ENCODE measurements at regions not wholly inside any gene's neighbourhood (a gene's known extent, or its start where the extent isn't known, plus 50 kb on each side); places are given as distances from the start of the nearest gene placed in this dataset.

- DNase-seq (ENCODE audit: low read depth in 1 of 2, low spot score in 1 of 2): no peak
- Histone ChIP-seq H3K27me3 (ENCODE audit: insufficient read depth, poor library complexity, severe bottlenecking) (no peaks in the 10 kb centered on the region), H3K27ac (replicated peaks) (no peak overlapping the region), H3K4me3 (replicated peaks; ENCODE audit: insufficient read depth, low read length) (no peak overlapping the region)
- TF ChIP-seq POLR2AphosphoS5 (IDR thresholded peaks at IDR 0.05; ENCODE audit: low read depth) (no peak), SPI1 (IDR thresholded peaks at IDR 0.05; ENCODE audit: borderline replicate concordance, low read depth) (no peak), GABPA (IDR thresholded peaks at IDR 0.05; ENCODE audit: low read depth) (no peak)
- TF ChIP-seq, protein P1, sequence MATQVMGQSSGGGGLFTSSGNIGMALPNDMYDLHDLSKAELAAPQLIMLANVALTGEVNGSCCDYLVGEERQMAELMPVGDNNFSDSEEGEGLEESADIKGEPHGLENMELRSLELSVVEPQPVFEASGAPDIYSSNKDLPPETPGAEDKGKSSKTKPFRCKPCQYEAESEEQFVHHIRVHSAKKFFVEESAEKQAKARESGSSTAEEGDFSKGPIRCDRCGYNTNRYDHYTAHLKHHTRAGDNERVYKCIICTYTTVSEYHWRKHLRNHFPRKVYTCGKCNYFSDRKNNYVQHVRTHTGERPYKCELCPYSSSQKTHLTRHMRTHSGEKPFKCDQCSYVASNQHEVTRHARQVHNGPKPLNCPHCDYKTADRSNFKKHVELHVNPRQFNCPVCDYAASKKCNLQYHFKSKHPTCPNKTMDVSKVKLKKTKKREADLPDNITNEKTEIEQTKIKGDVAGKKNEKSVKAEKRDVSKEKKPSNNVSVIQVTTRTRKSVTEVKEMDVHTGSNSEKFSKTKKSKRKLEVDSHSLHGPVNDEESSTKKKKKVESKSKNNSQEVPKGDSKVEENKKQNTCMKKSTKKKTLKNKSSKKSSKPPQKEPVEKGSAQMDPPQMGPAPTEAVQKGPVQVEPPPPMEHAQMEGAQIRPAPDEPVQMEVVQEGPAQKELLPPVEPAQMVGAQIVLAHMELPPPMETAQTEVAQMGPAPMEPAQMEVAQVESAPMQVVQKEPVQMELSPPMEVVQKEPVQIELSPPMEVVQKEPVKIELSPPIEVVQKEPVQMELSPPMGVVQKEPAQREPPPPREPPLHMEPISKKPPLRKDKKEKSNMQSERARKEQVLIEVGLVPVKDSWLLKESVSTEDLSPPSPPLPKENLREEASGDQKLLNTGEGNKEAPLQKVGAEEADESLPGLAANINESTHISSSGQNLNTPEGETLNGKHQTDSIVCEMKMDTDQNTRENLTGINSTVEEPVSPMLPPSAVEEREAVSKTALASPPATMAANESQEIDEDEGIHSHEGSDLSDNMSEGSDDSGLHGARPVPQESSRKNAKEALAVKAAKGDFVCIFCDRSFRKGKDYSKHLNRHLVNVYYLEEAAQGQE (IDR thresholded peaks at IDR 0.05; ENCODE audit: insufficient replicate concordance, low read depth): no peak
- TF ChIP-seq, protein P2, sequence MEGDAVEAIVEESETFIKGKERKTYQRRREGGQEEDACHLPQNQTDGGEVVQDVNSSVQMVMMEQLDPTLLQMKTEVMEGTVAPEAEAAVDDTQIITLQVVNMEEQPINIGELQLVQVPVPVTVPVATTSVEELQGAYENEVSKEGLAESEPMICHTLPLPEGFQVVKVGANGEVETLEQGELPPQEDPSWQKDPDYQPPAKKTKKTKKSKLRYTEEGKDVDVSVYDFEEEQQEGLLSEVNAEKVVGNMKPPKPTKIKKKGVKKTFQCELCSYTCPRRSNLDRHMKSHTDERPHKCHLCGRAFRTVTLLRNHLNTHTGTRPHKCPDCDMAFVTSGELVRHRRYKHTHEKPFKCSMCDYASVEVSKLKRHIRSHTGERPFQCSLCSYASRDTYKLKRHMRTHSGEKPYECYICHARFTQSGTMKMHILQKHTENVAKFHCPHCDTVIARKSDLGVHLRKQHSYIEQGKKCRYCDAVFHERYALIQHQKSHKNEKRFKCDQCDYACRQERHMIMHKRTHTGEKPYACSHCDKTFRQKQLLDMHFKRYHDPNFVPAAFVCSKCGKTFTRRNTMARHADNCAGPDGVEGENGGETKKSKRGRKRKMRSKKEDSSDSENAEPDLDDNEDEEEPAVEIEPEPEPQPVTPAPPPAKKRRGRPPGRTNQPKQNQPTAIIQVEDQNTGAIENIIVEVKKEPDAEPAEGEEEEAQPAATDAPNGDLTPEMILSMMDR (IDR thresholded peaks at IDR 0.05; ENCODE audit: insufficient read depth, low read length): no peak
Measured at GRCh38 chr2:45223531-45223930, 214.3 kb upstream of the SIX2 start.

- TF ChIP-seq, protein P1 (IDR thresholded peaks at IDR 0.05; ENCODE audit: insufficient replicate concordance, low read depth): no peak
- TF ChIP-seq, protein P2 (IDR thresholded peaks at IDR 0.05; ENCODE audit: insufficient read depth, low read length): no peak
- no peak for TF ChIP-seq SPI1 (IDR thresholded peaks at IDR 0.05; ENCODE audit: borderline replicate concordance, low read depth)
- TF ChIP-seq GABPA (IDR thresholded peaks at IDR 0.05; ENCODE audit: low read depth): no peak
- no peak for TF ChIP-seq POLR2AphosphoS5 (IDR thresholded peaks at IDR 0.05; ENCODE audit: low read depth)
- no peak for DNase-seq (ENCODE audit: low read depth in 1 of 2, low spot score in 1 of 2)
- no peak overlapping the region for H3K27ac ChIP-seq (replicated peaks)
- H3K4me3 ChIP-seq (replicated peaks; ENCODE audit: insufficient read depth, low read length): no peak overlapping the region
- peaks cover 4% of the 10 kb centered on the region for H3K27me3 ChIP-seq (ENCODE audit: insufficient read depth, poor library complexity, severe bottlenecking)
Measured at GRCh38 chr2:45220227-45220626, 211.0 kb upstream of the SIX2 start.

DNA sequence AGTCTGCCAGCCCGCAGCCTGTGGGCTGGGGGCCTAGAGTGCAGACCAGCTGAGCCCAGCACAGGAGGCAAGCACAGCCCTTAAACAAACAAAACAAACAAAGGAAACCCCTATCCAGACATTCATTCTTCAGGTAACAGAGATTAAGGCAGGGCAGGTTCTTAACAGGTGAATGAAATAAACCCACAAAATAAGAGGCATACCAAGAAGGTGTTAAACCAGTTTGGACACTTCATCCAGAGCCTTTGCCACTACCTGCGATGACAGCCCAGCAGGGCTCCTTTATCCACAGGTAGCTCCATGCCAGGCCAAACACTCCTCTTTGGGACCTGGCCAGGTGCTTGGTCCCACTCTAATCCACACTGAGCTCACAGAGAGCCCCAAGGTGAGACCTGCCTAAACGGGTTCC is 209.7 kb upstream of the SIX2 start:
- Histone ChIP-seq H3K4me3 (replicated peaks; ENCODE audit: insufficient read depth, low read length) (no peak overlapping the region), H3K27ac (replicated peaks) (no peak overlapping the region), H3K27me3 (ENCODE audit: insufficient read depth, poor library complexity, severe bottlenecking) (peaks cover 4% of the 10 kb centered on the region)
- DNase-seq (ENCODE audit: low read depth in 1 of 2, low spot score in 1 of 2): no peak
- no peak for TF ChIP-seq SPI1 (IDR thresholded peaks at IDR 0.05; ENCODE audit: borderline replicate concordance, low read depth)
- TF ChIP-seq, protein P1 (IDR thresholded peaks at IDR 0.05; ENCODE audit: insufficient replicate concordance, low read depth): no peak
- TF ChIP-seq, protein P2 (IDR thresholded peaks at IDR 0.05; ENCODE audit: insufficient read depth, low read length): no peak
- TF ChIP-seq POLR2AphosphoS5 (IDR thresholded peaks at IDR 0.05; ENCODE audit: low read depth): no peak
- TF ChIP-seq GABPA (IDR thresholded peaks at IDR 0.05; ENCODE audit: low read depth): no peak
